ENCODE measurements at regions not wholly inside any gene's neighbourhood (a gene's known extent, or its start where the extent isn't known, plus 50 kb on each side); places are given as distances from the start of the nearest gene placed in this dataset.

- DNase-seq (ENCODE audit: low read depth) = no peak
- TF ChIP-seq MYC (IDR thresholded peaks at IDR 0.05; ENCODE audit: low read depth, low read length) (no peak), CTCF (IDR thresholded peaks at IDR 0.05; ENCODE audit: low read depth, low read length) (no peak), POLR2A (IDR thresholded peaks at IDR 0.05; ENCODE audit: extremely low read depth, insufficient read length) (no peak), MAX (IDR thresholded peaks at IDR 0.05; ENCODE audit: low read depth, low read length) (no peak)
Measured at GRCh38 chr3:165347526-165347925, 151.3 kb upstream of the SLITRK3 start.

GRCh38 chr3:165346503-165346902 is 150.3 kb upstream of the SLITRK3 start:
- no peak overlapping the region for H3K4me3 ChIP-seq (ENCODE audit: low read depth, low read length)
- TF ChIP-seq MYC (IDR thresholded peaks at IDR 0.05; ENCODE audit: low read depth, low read length) = no peak
- no peak for TF ChIP-seq MAX (IDR thresholded peaks at IDR 0.05; ENCODE audit: low read depth, low read length)
- TF ChIP-seq CTCF (IDR thresholded peaks at IDR 0.05; ENCODE audit: low read depth, low read length) = no peak
- no peak for TF ChIP-seq POLR2A (IDR thresholded peaks at IDR 0.05; ENCODE audit: extremely low read depth, insufficient read length)
- DNase-seq (ENCODE audit: low read depth) = no peak

More at GRCh38 chr3:165347526-165347925, 151.3 kb upstream of the SLITRK3 start:
- no peak overlapping the region for H3K4me3 ChIP-seq (ENCODE audit: low read depth, low read length)

GRCh38 chr3:165343185-165343584 is 147.0 kb upstream of the SLITRK3 start:
- no peak overlapping the region for H3K4me3 ChIP-seq (ENCODE audit: low read depth, low read length)
- TF ChIP-seq MYC (IDR thresholded peaks at IDR 0.05; ENCODE audit: low read depth, low read length) (no peak), MAX (IDR thresholded peaks at IDR 0.05; ENCODE audit: low read depth, low read length) (no peak), CTCF (IDR thresholded peaks at IDR 0.05; ENCODE audit: low read depth, low read length) (no peak), POLR2A (IDR thresholded peaks at IDR 0.05; ENCODE audit: extremely low read depth, insufficient read length) (no peak)
- no peak for DNase-seq (ENCODE audit: low read depth)

- no peak overlapping the region for H3K4me3 ChIP-seq (ENCODE audit: low read depth, low read length)
- no peak for DNase-seq (ENCODE audit: low read depth)
- TF ChIP-seq CTCF (IDR thresholded peaks at IDR 0.05; ENCODE audit: low read depth, low read length) (no peak), POLR2A (IDR thresholded peaks at IDR 0.05; ENCODE audit: extremely low read depth, insufficient read length) (no peak), MYC (IDR thresholded peaks at IDR 0.05; ENCODE audit: low read depth, low read length) (no peak), MAX (IDR thresholded peaks at IDR 0.05; ENCODE audit: low read depth, low read length) (no peak)
Measured at GRCh38 chr3:165339753-165340152, 143.6 kb upstream of the SLITRK3 start.

- TF ChIP-seq CTCF (IDR thresholded peaks at IDR 0.05; ENCODE audit: low read depth, low read length) = no peak
- no peak for TF ChIP-seq MYC (IDR thresholded peaks at IDR 0.05; ENCODE audit: low read depth, low read length)
- no peak for TF ChIP-seq POLR2A (IDR thresholded peaks at IDR 0.05; ENCODE audit: extremely low read depth, insufficient read length)
- TF ChIP-seq MAX (IDR thresholded peaks at IDR 0.05; ENCODE audit: low read depth, low read length) = no peak
- H3K4me3 ChIP-seq (ENCODE audit: low read depth, low read length) = no peak overlapping the region
- no peak for DNase-seq (ENCODE audit: low read depth)
Measured at GRCh38 chr3:165336786-165337185, 140.6 kb upstream of the SLITRK3 start.
